HG03175 (cell line): ENCODE measurements at regions not wholly inside any gene's neighbourhood (a gene's known extent, or its start where the extent isn't known, plus 50 kb on each side); places are given as distances from the start of the nearest gene placed in this dataset.
"Not testable (repeated sequence)": the region's sequence is repeated elsewhere in the genome, so short reads cannot be mapped to it uniquely, and the experiment has no call there.

Experiments used
- ATAC-seq: cut with Tn5 transposase; IDR thresholded peaks from one replicate; pipeline ENCODE4 v1.9.1; 2021; ENCODE audit warnings: mild to moderate bottlenecking, moderate library complexity; ENCODE audit not compliant: unreplicated experiment

- ATAC-seq, result no peak
Measured at GRCh38 chr15:37397266-37398022, 297.1 kb upstream of the MEIS2 start.

- no peak for ATAC-seq
Measured at GRCh38 chr15:37416103-37416502, 315.8 kb upstream of the MEIS2 start.

- no peak for ATAC-seq
Measured at GRCh38 chr15:37425541-37425940, 325.2 kb upstream of the MEIS2 start.

- ATAC-seq, result not testable (repeated sequence)
Measured at GRCh38 chr15:37427393-37427792, 327.0 kb upstream of the MEIS2 start.

GRCh38 chr15:37446921-37447320 is 346.6 kb upstream of the MEIS2 start:
- no peak for ATAC-seq

- no peak for ATAC-seq
Measured at GRCh38 chr15:37452498-37452897, 352.1 kb upstream of the MEIS2 start.

- ATAC-seq, result no peak
Measured at GRCh38 chr15:37480482-37480881, 380.1 kb upstream of the MEIS2 start.

- ATAC-seq, result no peak
Measured at GRCh38 chr15:37481126-37481525, 380.8 kb upstream of the MEIS2 start.

GRCh38 chr15:37483779-37484178 is 383.4 kb upstream of the MEIS2 start:
- ATAC-seq, result no peak

- no peak for ATAC-seq
Measured at GRCh38 chr15:37485056-37485455, 384.7 kb upstream of the MEIS2 start.

- ATAC-seq, result no peak
Measured at GRCh38 chr15:37490707-37491106, 390.4 kb upstream of the MEIS2 start.

GRCh38 chr15:37516621-37517020 is 416.3 kb upstream of the MEIS2 start:
- ATAC-seq, result no peak

GRCh38 chr15:37517191-37517895 is 417.0 kb upstream of the MEIS2 start:
- ATAC-seq, result no peak

GRCh38 chr15:37518436-37518835 is 416.0 kb upstream of the TMCO5A start:
- ATAC-seq, result no peak

- ATAC-seq, result no peak
Measured at GRCh38 chr15:37520026-37520425, 414.4 kb upstream of the TMCO5A start.

GRCh38 chr15:37520882-37521281 is 413.6 kb upstream of the TMCO5A start:
- no peak for ATAC-seq

GRCh38 chr15:37524601-37525000 is 409.8 kb upstream of the TMCO5A start:
- no peak for ATAC-seq

GRCh38 chr15:37528432-37528831 is 406.0 kb upstream of the TMCO5A start:
- no peak for ATAC-seq

- ATAC-seq, result no peak
Measured at GRCh38 chr15:37536967-37537605, 397.4 kb upstream of the TMCO5A start.

GRCh38 chr15:37537802-37538201 is 396.6 kb upstream of the TMCO5A start:
- ATAC-seq, result no peak

- no peak for ATAC-seq
Measured at GRCh38 chr15:37548116-37548515, 386.3 kb upstream of the TMCO5A start.
